Neural crest cell (in vitro differentiated cells): ENCODE measurements at regions not wholly inside any gene's neighbourhood (a gene's known extent, or its start where the extent isn't known, plus 50 kb on each side); places are given as distances from the start of the nearest gene placed in this dataset.

ENCODE experiments used
- DNase-seq: peaks from one replicate; pipeline ENCODE4 v3.0.0; 2021; ENCODE audit warnings: low read depth, mixed read lengths, low spot score
- H3K27ac Mint-ChIP-seq: one replicate; pipeline ENCODE4 v1.8.0; 2021; ENCODE audit warnings: mild to moderate bottlenecking, mixed read lengths; ENCODE audit not compliant: unreplicated experiment
- H3K27me3 Mint-ChIP-seq: 2 replicates; pipeline ENCODE4 v1.8.0; 2021; ENCODE audit warnings: low read depth, mild to moderate bottlenecking, mixed read lengths
- H3K36me3 Mint-ChIP-seq: 2 replicates; pipeline ENCODE4 v1.8.0; 2021; ENCODE audit warnings: low read depth, mild to moderate bottlenecking, mixed read lengths
- H3K4me1 Mint-ChIP-seq: 2 replicates; pipeline ENCODE4 v1.8.0; 2021; ENCODE audit warnings: mixed read lengths
- H3K4me3 Mint-ChIP-seq: one replicate; pipeline ENCODE4 v1.8.0; 2021; ENCODE audit warnings: mild to moderate bottlenecking, mixed read lengths
- H3K9me3 Mint-ChIP-seq: 2 replicates; pipeline ENCODE4 v1.8.0; 2021; ENCODE audit warnings: mixed read lengths
- CTCF ChIP-seq: fragments of 200-600 bp; sonication (generic); conservative IDR thresholded peaks from 2 replicates; pipeline ENCODE4 v1.5.0; 2021; ENCODE audit warnings: antibody characterized with exemption, mild to moderate bottlenecking

- Mint-ChIP-seq H3K27me3 (no peaks in the 10 kb centered on the region), H3K36me3 (no peaks in the 10 kb centered on the region), H3K4me1 (peaks cover 21% of the 10 kb centered on the region), H3K9me3 (no peaks in the 10 kb centered on the region), H3K27ac (no peak overlapping the region), H3K4me3 (no peak overlapping the region)
- TF ChIP-seq CTCF, result no peak
- DNase-seq, result no peak
Measured at GRCh38 chr13:82749551-82749950, 1132.7 kb downstream of the SLITRK1 start.

- H3K27ac Mint-ChIP-seq, result no peak overlapping the region
- H3K9me3 Mint-ChIP-seq, result no peaks in the 10 kb centered on the region
- no peak overlapping the region for H3K4me3 Mint-ChIP-seq
- TF ChIP-seq CTCF, result no peak
- no peak for DNase-seq
- H3K36me3 Mint-ChIP-seq, result no peaks in the 10 kb centered on the region
- peaks cover 21% of the 10 kb centered on the region for H3K4me1 Mint-ChIP-seq
- H3K27me3 Mint-ChIP-seq, result no peaks in the 10 kb centered on the region
Measured at GRCh38 chr13:82747958-82748357, 1134.3 kb downstream of the SLITRK1 start.

- peaks cover 20% of the 10 kb centered on the region for H3K4me1 Mint-ChIP-seq
Measured at GRCh38 chr13:82747291-82747690, 1135.0 kb downstream of the SLITRK1 start.

GRCh38 chr13:82740442-82740841 lies 1141.8 kb downstream of the SLITRK1 start:
- no peak for DNase-seq
- H3K36me3 Mint-ChIP-seq, result peaks cover 4% of the 10 kb centered on the region
- H3K27me3 Mint-ChIP-seq, result no peaks in the 10 kb centered on the region
- no peaks in the 10 kb centered on the region for H3K4me1 Mint-ChIP-seq
- no peak overlapping the region for H3K27ac Mint-ChIP-seq
- peaks cover 12% of the 10 kb centered on the region for H3K9me3 Mint-ChIP-seq
- H3K4me3 Mint-ChIP-seq, result no peak overlapping the region
- TF ChIP-seq CTCF, result no peak

More at GRCh38 chr13:82747291-82747690, 1135.0 kb downstream of the SLITRK1 start:
- Mint-ChIP-seq H3K4me3 (no peak overlapping the region), H3K9me3 (no peaks in the 10 kb centered on the region), H3K36me3 (no peaks in the 10 kb centered on the region), H3K27me3 (no peaks in the 10 kb centered on the region), H3K27ac (no peak overlapping the region)
- no peak for TF ChIP-seq CTCF
- no peak for DNase-seq

GRCh38 chr13:82739881-82740280 lies 1142.4 kb downstream of the SLITRK1 start:
- no peak for TF ChIP-seq CTCF
- peaks cover 4% of the 10 kb centered on the region for H3K36me3 Mint-ChIP-seq
- DNase-seq, result no peak
- H3K27me3 Mint-ChIP-seq, result no peaks in the 10 kb centered on the region
- peaks cover 16% of the 10 kb centered on the region for H3K9me3 Mint-ChIP-seq
- no peaks in the 10 kb centered on the region for H3K4me1 Mint-ChIP-seq
- H3K4me3 Mint-ChIP-seq, result no peak overlapping the region
- H3K27ac Mint-ChIP-seq, result no peak overlapping the region

- DNase-seq, result no peak
- Mint-ChIP-seq H3K27me3 (no peaks in the 10 kb centered on the region), H3K27ac (no peak overlapping the region), H3K9me3 (peaks cover 3% of the 10 kb centered on the region), H3K4me3 (no peak overlapping the region), H3K36me3 (no peaks in the 10 kb centered on the region), H3K4me1 (no peaks in the 10 kb centered on the region)
- TF ChIP-seq CTCF, result no peak
Measured at GRCh38 chr13:82729401-82729800, 1152.9 kb downstream of the SLITRK1 start.
